UCSD-AML1 (cell line): ENCODE measurements at regions not wholly inside any gene's neighbourhood (a gene's known extent, or its start where the extent isn't known, plus 50 kb on each side); places are given as distances from the start of the nearest gene placed in this dataset.

ENCODE experiments used
- DNase-seq: peaks from one replicate; lab custom pipeline; 2025; ENCODE audit not compliant: unreplicated experiment; lab: John Stamatoyannopoulos, UW

GRCh38 chr20:10770753-10771152 lies 97.0 kb upstream of the JAG1 start:
- DNase-seq, result no peak

GRCh38 chr20:10771435-10772140 lies 97.8 kb upstream of the JAG1 start:
- no peak for DNase-seq

- DNase-seq, result no peak
Measured at GRCh38 chr20:10774357-10774943, 100.7 kb upstream of the JAG1 start.

- no peak for DNase-seq
Measured at GRCh38 chr20:10777710-10778109, 103.9 kb upstream of the JAG1 start.

GRCh38 chr20:10779911-10780310 lies 106.1 kb upstream of the JAG1 start:
- DNase-seq, result no peak

GRCh38 chr20:10780901-10781300 lies 107.1 kb upstream of the JAG1 start:
- no peak for DNase-seq

- DNase-seq, result peak; percentile 27
Measured at GRCh38 chr20:10781526-10781925, 107.7 kb upstream of the JAG1 start.

GRCh38 chr20:10783707-10784553 lies 110.1 kb upstream of the JAG1 start:
- DNase-seq, result no peak

GRCh38 chr20:10784554-10785183 lies 110.9 kb upstream of the JAG1 start:
- no peak for DNase-seq

GRCh38 chr20:10786678-10787077 lies 112.9 kb upstream of the JAG1 start:
- no peak for DNase-seq

GRCh38 chr20:10788055-10788454 lies 114.3 kb upstream of the JAG1 start:
- no peak for DNase-seq

GRCh38 chr20:10788877-10789276 lies 115.1 kb upstream of the JAG1 start:
- no peak for DNase-seq

- no peak for DNase-seq
Measured at GRCh38 chr20:10789386-10789785, 115.6 kb upstream of the JAG1 start.

GRCh38 chr20:10790013-10790412 lies 116.2 kb upstream of the JAG1 start:
- no peak for DNase-seq

GRCh38 chr20:10792291-10792690 lies 118.5 kb upstream of the JAG1 start:
- no peak for DNase-seq

GRCh38 chr20:10793766-10794165 lies 120.0 kb upstream of the JAG1 start:
- no peak for DNase-seq

GRCh38 chr20:10794765-10795164 lies 121.0 kb upstream of the JAG1 start:
- DNase-seq, result no peak

- DNase-seq, result no peak
Measured at GRCh38 chr20:10795286-10796026, 121.7 kb upstream of the JAG1 start.

GRCh38 chr20:10798811-10799210 lies 125.0 kb upstream of the JAG1 start:
- no peak for DNase-seq

GRCh38 chr20:10799735-10800134 lies 125.9 kb upstream of the JAG1 start:
- DNase-seq, result no peak

GRCh38 chr20:10800288-10800687 lies 126.5 kb upstream of the JAG1 start:
- DNase-seq, result no peak
